SH-SY5Y (cell line): ENCODE measurements at regions not wholly inside any gene's neighbourhood (a gene's known extent, or its start where the extent isn't known, plus 50 kb on each side); places are given as distances from the start of the nearest gene placed in this dataset.

ENCODE experiments used
- GATA2 ChIP-seq: IDR thresholded peaks from 2 replicates; pipeline ENCODE4 v1.6.1; 2011; ENCODE audit warnings: mild to moderate bottlenecking, low read depth, low read length
- GATA3 ChIP-seq: IDR thresholded peaks from 2 replicates; pipeline ENCODE4 v1.6.1; 2011; ENCODE audit warnings: low read depth, mild to moderate bottlenecking, low read length, moderate library complexity

- TF ChIP-seq GATA2 (no peak), GATA3 (no peak)
These were observed 322.7 kb upstream of the LARGE1 start for GRCh38 chr22:34243023-34243422.
